ENCODE measurements at regions not wholly inside any gene's neighbourhood (a gene's known extent, or its start where the extent isn't known, plus 50 kb on each side); places are given as distances from the start of the nearest gene placed in this dataset.

- Histone ChIP-seq H3K4me2 (ENCODE audit: insufficient read depth in 1 of 2, low read depth in 2 of 2, low read length in 2 of 2) (no peak overlapping the region), H3K14ac (ENCODE audit: insufficient read length) (no peak overlapping the region), H3K18ac (ENCODE audit: extremely low read depth, low read length) (no peak overlapping the region), H2AFZ (ENCODE audit: low read length) (no peak overlapping the region), H4K5ac (ENCODE audit: insufficient read length, low read depth, low read length) (no peak overlapping the region), H3K4me3 (ENCODE audit: extremely low read depth in 1 of 4, insufficient read depth in 2 of 4, low read depth in 3 of 4, low read length in 4 of 4) (no peak overlapping the region), H3K56ac (replicated peaks; ENCODE audit: insufficient read length, low read depth, low read length) (no peak overlapping the region), H3K27me3 (replicated peaks in 1 of 4; ENCODE audit: control insufficient read depth in 3 of 4, extremely low read depth in 1 of 4, insufficient read depth in 3 of 4, low read length in 3 of 4) (no peaks in the 10 kb centered on the region), H4K20me1 (replicated peaks in 1 of 2; ENCODE audit: control insufficient read depth in 1 of 2, insufficient read depth in 2 of 2, low read length in 2 of 2) (no peaks in the 10 kb centered on the region), H2AK5ac (ENCODE audit: low read depth, low read length) (no peak overlapping the region), H3K27ac (ENCODE audit: low read depth, low read length) (no peak overlapping the region), H3K79me2 (ENCODE audit: control insufficient read depth in 1 of 2, insufficient read depth in 2 of 2, low read length in 2 of 2) (no peaks in the 10 kb centered on the region), H3K23ac (ENCODE audit: insufficient read length) (no peak overlapping the region), H3K9me3 (ENCODE audit: insufficient read depth in 2 of 2, low read depth in 1 of 2, low read length in 1 of 2) (no peaks in the 10 kb centered on the region), H2BK5ac (ENCODE audit: low read depth, low read length) (no peak overlapping the region), H2BK15ac (ENCODE audit: low read length) (no peak overlapping the region), H3K36me3 (ENCODE audit: control insufficient read depth in 2 of 4, insufficient read depth in 4 of 4, low read length in 3 of 4) (no peaks in the 10 kb centered on the region), H4K91ac (replicated peaks; ENCODE audit: insufficient read length, low read length) (no peak overlapping the region), H2BK12ac (ENCODE audit: low read depth, low read length) (no peak overlapping the region), H3K4ac (replicated peaks; ENCODE audit: insufficient read length, low read depth, low read length) (no peak overlapping the region), H3K79me1 (ENCODE audit: low read depth, low read length) (no peaks in the 10 kb centered on the region), H2BK20ac (ENCODE audit: low read length) (no peak overlapping the region), H3K9ac (replicated peaks in 1 of 4; ENCODE audit: extremely low read depth in 1 of 4, low read depth in 3 of 4, low read length in 3 of 4) (no peak overlapping the region), H3K4me1 (replicated peaks in 1 of 4; ENCODE audit: control insufficient read depth in 3 of 4, insufficient read depth in 4 of 4, low read length in 3 of 4) (no peaks in the 10 kb centered on the region), H2BK120ac (replicated peaks; ENCODE audit: low read depth, low read length) (no peak overlapping the region), H4K8ac (ENCODE audit: extremely low read depth, insufficient read depth, low read length) (no peak overlapping the region), H3K23me2 (ENCODE audit: low read depth, low read length) (no peaks in the 10 kb centered on the region)
- no peak for TF ChIP-seq EGR1 (IDR thresholded peaks at IDR 0.05; ENCODE audit: borderline replicate concordance, low read depth, low read length)
- TF ChIP-seq MAFK (IDR thresholded peaks at IDR 0.05; ENCODE audit: low read depth, low read length): no peak
- no peak for TF ChIP-seq HDAC2 (IDR thresholded peaks at IDR 0.05; ENCODE audit: borderline replicate concordance in 1 of 2, low read depth in 2 of 2, low read length in 2 of 2)
- TF ChIP-seq RXRA (IDR thresholded peaks at IDR 0.05; ENCODE audit: insufficient read depth, low read depth, low read length): no peak
- no peak for TF ChIP-seq CREB1 (IDR thresholded peaks at IDR 0.05)
- no peak for TF ChIP-seq SIX5 (IDR thresholded peaks at IDR 0.05; ENCODE audit: low read depth, low read length)
- TF ChIP-seq TCF12 (IDR thresholded peaks at IDR 0.05; ENCODE audit: low read depth, low read length): no peak
- WGBS, 2 experiments (ENCODE audit: extremely low coverage in 1 of 2, insufficient coverage in 1 of 2, insufficient read length in 1 of 2, insufficient replicate concordance in 2 of 2, low coverage in 1 of 2, low lambda C conversion rate in 2 of 2, missing lambda C conversion rate in 1 of 2): 95% methylated on average over 2 of the region's 2 CpGs; no CpG with 5 or more reads in 1 of the 2 experiments
- DNase-seq (ENCODE audit: low read depth in 1 of 2, low spot score in 2 of 2) (no peak), FAIRE-seq (no peak)
- POLR2A ChIA-PET (ENCODE audit: partially characterized antibody): interaction anchor here (1.3 kb wide), 1 partner anchor 10 kb away, joined by 3 read pairs; no protein-coding TSS in a partner anchor
- CTCF ChIA-PET (ENCODE audit: partially characterized antibody): interaction anchor here (1.0 to 1.4 kb wide), 2 partner anchors 47 to 330 kb away, joined by 3 read pairs; no protein-coding TSS in a partner anchor
Observed at GRCh38 chr1:81635816-81636215, 164.9 kb upstream of the ADGRL2 start.

Measured in H1 (cell line).